GM18508 (cell line): ENCODE measurements at regions not wholly inside any gene's neighbourhood (a gene's known extent, or its start where the extent isn't known, plus 50 kb on each side); places are given as distances from the start of the nearest gene placed in this dataset.
A peak's percentile ranks its signal among the peaks of the same experiment; 100 is the strongest.
"Not testable (repeated sequence)": the region's sequence is repeated elsewhere in the genome, so short reads cannot be mapped to it uniquely, and the experiment has no call there.

ENCODE experiments used
- ATAC-seq: cut with Tn5 transposase; IDR thresholded peaks from one replicate; pipeline ENCODE4 v1.9.1; 2021; ENCODE audit warnings: moderate number of reproducible peaks; ENCODE audit not compliant: insufficient read depth, unreplicated experiment

DNA sequence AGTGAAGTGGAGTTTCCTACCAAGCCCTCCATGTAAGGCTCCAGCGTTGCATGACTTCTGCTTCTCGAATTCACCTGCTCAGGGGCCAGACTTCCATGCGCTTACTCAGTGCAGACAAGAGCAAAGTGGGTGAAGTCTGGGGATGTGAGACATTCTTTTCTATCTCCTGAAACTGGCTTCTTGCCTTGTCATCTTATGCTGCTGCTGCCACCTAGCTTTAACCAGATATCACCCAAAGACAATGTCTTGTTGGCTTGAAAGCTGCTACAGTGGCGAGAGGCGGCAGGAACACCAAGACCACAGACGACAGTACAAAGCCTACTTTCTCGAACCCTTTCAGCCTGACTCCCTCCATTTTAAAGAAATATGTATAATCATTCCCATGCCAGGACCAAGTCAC is 103.6 kb upstream of the ADGRG2 start:
- ATAC-seq = no peak

DNA sequence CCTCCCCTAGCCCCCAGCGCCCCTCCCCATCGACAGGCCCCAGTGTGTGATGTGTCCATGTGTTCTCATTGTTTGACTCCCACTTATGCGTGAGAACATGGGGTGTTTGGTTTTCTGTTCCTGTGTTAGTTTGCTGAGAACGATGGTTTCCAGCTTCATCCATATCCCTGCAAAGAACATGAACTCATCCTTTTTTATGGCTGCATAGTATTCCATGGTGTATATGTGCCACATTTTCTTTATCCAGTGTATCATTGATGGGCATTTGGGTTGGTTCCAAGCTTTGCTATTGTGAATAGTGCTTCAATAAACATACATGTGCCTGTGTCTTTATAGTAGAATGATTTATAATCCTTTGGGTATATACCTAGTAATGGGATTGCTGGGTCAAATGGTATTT is 107.6 kb upstream of the ADGRG2 start:
- ATAC-seq = not testable (repeated sequence)

DNA sequence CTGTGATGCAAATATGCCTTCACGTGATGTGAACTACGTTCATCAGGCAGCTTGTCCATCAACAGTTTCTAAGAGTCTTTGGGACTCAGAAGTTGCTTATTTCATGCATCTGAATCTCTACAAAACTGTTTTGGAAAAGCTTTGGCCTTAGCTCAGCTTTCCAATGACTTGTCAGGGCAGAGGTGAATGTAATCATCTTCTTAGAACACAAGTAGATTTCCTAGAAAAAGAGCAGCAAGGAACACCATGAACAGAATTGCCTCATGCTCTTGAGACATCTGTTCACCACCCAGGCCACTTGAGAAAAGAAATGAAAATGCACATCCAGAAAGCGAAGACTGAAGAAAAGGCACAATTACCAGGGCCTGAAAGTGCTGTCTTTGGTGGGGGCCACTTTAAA is 105.8 kb upstream of the PDHA1 start:
- ATAC-seq = no peak

DNA sequence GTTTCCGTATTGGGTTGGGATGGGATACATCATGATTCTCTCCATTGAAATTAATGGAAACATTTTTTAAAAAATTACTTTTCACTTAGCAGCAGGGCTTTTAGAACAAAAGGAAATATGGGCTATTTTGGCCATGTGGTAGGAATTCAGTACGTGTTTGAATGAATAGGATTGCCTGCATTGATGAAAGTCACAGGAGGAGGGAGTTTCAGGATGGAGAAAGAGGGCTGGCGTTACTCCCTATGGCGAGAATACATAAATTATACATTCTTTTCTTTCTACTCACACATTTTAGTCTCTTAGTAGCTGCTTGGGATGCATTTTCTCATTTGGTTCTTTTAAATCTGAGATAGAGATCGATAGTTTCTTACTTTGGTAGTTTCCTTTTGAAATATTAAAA is 100.3 kb upstream of the PDHA1 start:
- no peak for ATAC-seq

DNA sequence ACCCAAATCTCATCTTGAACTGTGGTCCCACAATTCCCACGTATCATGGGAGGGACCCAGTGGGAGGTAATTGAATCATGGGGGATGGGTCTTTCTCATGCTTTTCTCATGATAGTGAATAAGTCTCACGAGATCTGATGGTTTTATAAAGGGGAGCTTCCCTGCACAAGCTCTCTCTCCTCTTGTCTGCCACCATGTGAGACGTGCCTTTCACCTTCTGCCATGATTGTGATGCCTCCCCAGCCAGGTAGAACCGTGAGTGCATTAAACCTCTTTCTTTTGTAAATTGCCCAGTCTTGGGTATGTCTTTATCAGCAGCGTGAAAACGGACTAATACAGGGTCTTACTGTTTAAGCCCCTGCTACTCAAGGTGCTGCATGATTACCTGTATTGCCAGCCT is 98.8 kb upstream of the PDHA1 start:
- ATAC-seq = not testable (repeated sequence)

DNA sequence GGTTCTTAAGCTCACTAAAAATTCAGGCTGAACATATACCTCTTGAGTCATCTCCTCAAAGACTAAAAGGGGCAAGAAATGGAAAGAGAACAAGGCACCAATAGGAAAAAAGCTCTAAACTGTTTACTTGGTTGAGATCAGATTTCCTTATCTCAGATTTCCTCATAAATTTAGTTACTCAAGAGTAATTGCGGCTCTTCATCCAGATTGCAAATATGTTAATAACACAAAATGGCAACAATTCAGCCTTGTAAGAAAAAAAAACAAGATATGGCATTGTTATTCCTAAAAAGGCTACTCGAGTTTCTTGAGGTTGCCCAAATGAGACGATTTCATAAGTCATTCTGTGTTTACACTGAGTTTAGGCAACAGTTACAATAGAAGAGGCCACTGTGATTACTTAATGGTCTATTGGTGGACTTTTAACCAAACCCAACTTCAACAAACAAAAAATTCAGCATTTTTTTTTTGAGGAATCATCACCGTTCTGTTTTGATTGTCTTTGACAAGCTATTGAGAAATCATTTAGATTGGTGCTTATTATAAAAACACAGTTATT is 97.9 kb upstream of the PDHA1 start:
- no peak for ATAC-seq

DNA sequence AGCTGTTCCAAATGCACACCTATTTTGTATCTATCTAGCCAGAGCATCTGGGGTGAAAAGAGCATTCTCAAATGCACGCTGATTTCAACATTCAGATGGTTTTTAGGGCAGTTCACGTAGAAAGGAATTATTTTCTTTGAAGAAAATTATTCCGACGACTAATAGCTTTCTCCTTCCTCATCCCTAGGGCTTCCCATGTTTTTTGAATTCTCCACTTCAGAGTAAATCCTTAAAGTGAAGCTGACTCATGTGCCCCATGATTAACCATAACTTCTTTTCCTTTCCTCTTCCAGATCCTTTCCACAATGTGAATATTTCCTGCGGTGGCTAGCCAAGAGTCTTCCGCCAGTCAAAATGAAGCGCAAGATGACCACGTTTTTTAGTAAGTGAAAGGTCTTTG is 86.7 kb upstream of the PDHA1 start:
- no peak for ATAC-seq

DNA sequence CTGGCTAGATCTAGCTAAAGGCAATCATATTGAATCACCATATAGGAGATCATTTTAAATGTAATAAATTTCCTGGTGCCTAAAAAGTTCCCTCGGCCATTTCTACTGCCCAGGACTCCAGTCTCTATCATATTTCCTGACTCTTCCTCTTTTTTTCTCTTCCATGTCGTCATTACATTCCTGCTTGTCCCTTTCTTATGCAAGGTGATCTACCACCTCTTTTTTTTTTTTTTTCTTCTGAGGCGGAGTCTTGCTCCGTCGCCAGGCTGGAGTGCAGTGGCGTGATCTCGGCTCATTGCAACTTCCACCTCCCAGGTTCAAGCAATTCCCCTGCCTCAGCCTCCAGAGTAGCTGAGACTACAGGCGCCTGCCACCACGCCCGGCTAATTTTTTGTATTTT is 82.7 kb upstream of the PDHA1 start:
- ATAC-seq = not testable (repeated sequence)

DNA sequence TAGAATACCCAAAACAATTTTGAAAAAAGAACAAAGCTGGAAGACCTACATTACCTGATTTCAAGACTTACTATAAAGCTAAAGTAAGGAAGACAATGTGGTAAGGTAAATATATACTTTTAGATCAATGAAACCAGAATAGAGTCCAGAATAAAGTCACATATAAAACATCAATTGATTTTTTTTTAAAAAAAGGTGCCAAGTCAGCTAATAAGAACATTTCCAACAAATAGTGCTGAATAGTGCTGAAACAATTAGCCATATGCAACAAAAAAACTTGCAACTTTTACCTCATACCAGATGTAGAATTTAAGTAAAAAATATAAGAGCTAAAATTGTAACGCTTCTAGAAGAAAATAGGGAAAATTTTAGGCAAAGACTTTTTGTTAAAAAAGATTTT is 73.0 kb upstream of the PDHA1 start:
- ATAC-seq = no peak

DNA sequence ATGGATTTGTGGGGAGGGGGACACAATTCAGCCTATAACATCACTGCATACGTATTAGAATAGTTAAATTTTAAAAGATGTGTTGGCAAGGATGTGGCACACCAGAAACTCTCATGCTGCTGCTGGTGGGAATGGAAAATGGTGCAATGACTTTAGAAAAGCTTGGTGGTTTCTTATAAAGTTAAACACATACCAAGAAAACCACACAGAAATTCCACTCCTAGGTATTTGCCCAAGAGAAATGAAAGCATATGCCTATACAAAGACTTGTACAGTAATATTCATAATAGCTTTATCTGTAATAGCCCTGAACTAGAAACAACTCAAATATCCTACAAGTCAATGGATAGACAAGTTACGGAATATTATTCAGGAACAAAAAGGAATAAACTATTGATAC is 71.3 kb upstream of the PDHA1 start:
- peak; percentile 65 for ATAC-seq

DNA sequence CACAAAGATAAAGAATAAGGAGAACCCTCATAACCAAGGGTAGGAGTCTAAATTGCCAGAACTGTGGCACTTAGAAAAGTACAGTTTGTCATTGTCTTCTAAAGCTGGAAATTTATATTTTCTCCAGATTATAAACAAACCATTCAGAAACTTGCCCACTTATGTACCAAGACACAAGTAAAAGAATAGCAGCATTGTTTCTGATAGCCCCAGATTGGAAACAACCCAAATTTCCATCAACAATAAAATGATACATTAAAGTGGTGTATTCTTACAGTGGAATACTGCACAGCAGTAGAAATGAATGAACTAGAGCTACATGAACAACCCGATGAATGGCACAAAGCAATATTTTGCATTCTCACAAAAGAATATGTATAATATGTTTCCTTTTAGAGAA is 63.1 kb upstream of the PDHA1 start:
- ATAC-seq = no peak

DNA sequence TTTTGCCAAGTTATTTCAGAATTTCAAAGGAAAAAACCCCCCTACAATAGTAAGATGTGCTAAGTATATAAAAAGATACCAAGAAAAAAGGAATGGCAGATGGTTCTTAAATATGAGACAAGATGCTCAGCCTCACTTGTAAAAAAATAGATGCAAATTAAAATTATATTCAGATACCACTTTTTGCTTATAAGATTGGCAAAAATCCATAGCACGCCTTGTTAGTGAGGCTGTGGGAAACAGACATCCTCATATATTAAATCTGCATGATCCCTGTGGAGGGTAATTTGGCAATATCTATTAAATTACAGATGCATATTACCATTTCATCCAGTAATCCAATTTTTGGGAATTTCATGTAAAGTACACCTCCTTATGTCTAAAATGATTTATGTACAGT is 62.5 kb upstream of the PDHA1 start:
- no peak for ATAC-seq

DNA sequence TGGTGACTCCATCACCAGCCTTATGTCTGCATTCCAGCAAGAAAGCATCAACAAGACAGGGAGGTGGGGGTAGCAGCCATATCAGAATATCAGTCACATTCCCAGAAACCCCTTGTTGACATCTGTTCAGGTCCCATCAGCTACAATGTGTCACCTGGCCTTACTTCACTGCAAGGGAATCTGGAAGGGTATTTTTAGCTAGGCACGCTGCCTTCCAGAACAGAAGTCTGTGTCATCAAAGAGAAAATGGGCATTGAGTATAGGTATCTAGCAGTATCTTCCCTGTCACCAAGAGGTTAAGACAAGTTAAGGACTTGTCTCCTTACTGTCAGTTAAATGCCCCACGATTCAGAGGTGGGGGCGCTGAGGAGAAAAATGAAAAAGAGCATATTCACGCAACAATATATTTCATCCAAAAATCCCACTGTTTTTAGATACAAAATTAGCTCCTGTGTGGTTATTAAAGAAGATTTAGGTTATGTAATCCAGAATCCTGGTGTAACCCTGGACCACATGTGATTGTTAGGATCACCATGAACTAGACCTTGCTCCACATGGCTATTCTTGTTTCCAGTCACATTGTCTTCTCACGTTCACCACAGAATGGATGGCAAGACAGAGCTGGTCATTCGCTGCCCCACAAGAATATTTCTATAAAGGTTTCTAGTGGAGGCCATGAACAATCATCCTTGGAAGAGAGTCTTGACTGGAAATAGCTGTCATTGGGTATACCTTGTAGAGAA is 60.0 kb upstream of the PDHA1 start:
- ATAC-seq = no peak

DNA sequence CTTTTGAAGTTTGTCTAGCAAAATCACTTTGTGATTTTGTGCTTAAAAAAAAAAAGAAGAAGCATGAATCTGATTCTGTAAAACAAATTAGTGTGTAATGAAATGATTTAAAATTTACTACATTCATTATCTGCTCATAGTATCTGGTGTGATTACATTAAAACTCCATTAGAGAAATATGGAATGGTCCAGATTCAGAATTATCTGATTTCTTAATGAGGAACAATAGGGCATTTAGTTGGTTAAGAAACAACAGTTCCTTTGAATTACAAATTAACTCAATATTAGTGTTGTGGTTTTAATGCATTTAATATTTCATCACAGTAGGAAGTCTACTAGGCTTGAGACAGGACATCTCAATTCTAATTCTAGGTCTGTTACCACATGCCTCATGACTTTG is 57.9 kb upstream of the PDHA1 start:
- ATAC-seq = no peak

DNA sequence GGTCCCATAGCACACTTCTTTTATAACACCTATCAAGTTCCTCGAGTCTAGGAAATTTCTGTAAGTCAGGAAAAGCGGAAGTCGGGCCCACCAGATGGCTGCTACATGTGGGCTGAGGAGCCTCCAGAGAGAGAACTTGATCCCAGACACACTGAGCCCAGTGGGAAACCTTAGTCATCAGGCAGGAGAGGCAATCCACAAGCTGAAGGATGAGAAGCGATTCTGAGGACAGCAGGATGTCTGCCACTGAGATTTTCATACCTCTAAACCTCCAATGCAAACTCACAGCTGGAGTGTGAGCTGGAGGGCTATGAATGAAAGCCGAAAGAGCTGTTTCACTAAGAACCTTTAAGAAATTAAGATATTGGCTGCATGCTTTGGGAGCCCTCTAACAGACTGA is 52.6 kb upstream of the PDHA1 start:
- ATAC-seq = no peak

DNA sequence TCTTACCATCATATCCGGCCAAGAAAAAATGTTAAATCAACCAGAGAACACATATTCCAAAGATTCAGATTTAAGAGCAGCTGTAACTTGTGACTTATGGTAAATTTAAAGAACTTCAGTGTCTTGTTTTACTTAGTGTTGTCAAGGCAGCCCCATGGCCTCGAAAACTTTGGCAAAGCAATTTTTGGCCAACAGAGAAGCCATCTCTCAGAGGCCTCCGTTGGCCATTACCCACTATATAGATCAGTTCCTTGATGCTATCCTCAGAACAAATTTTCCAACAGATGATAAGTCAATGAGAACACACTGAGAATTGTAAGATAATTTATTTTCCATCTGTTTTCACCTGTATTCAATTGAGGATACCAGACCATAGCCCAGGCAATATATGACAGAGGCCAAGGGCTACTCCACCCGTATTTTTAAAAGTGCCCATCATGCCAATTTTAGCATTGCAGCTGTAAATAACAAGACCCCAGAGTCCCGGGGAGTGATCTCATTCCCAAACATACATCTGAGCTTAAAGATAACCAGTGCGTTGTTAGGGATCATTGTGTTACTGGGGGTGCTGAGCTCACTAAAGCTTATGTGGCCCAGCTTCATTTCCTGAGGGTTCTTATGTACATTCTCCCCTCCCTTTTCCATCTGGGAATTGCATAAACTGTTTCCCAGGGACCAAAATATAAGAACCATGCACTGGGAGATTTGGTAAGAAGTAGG is 50.0 kb upstream of the PDHA1 start:
- no peak for ATAC-seq
